A673 (cell line): ENCODE measurements at regions not wholly inside any gene's neighbourhood (a gene's known extent, or its start where the extent isn't known, plus 50 kb on each side); places are given as distances from the start of the nearest gene placed in this dataset.

Experiments used
- CTCF ChIP-seq: fragments of 300-800, 200-600 bp; sonication (generic); conservative IDR thresholded peaks from 2 replicates; pipeline ENCODE4 v1.5.1; 2017; ENCODE audit warnings: low read depth, mild to moderate bottlenecking, antibody characterized with exemption, low read length, moderate library complexity, mixed read lengths
- EZH2 ChIP-seq: fragments of 200-600 bp; sonication (generic); IDR thresholded peaks from 2 replicates; pipeline ENCODE4 v1.6.1; 2017; ENCODE audit warnings: borderline replicate concordance, low read depth, mild to moderate bottlenecking, mixed read lengths, antibody characterized with exemption, low read length; ENCODE audit not compliant: poor library complexity, severe bottlenecking

GRCh38 chr2:150903055-150903454 lies 358.6 kb downstream of the RBM43 start:
- TF ChIP-seq EZH2 (no peak), CTCF (no peak)
